ENCODE measurements at regions not wholly inside any gene's neighbourhood (a gene's known extent, or its start where the extent isn't known, plus 50 kb on each side); places are given as distances from the start of the nearest gene placed in this dataset.

GRCh38 chr22:48080316-48081165 is 1318.1 kb downstream of the TBC1D22A start:
- 64% methylated on average over 21 of the region's 21 CpGs for WGBS (ENCODE audit: insufficient coverage)
- DNase-seq (peak in 1 of 2 donors; percentile 16), ATAC-seq (no peak)
- TF ChIP-seq CTCF (IDR thresholded peaks at IDR 0.05), result no peak
- no peak overlapping the region for H3K4me3 ChIP-seq (ENCODE audit: low read length)
- H3K27me3 Mint-ChIP-seq (ENCODE audit: low read depth in 2 of 2), result peaks cover 56 to 59% of the 10 kb centered on the region in 2 donors
- H3K9me3 ChIP-seq (ENCODE audit: control insufficient read depth, insufficient read depth, low read length), result no peaks in the 10 kb centered on the region
- H3K4me1 ChIP-seq (ENCODE audit: control insufficient read depth, insufficient read depth, low read length), result peaks cover 54% of the 10 kb centered on the region
- H3K9me3 Mint-ChIP-seq, result no peaks in the 10 kb centered on the region
- peak overlapping the region; percentile 29 to 48 for H3K27ac Mint-ChIP-seq
- no peak overlapping the region for H3K27ac ChIP-seq (ENCODE audit: low read length)
- no peaks in the 10 kb centered on the region for H3K36me3 Mint-ChIP-seq
- H3K27me3 ChIP-seq (ENCODE audit: control insufficient read depth, insufficient read depth, low read length), result peaks cover 7% of the 10 kb centered on the region
- intact Hi-C loops (cut with micrococcal nuclease), result no loop called here
- no peaks in the 10 kb centered on the region for H3K36me3 ChIP-seq (ENCODE audit: control insufficient read depth, insufficient read depth, low read length)
- H3K4me3 Mint-ChIP-seq, result peak overlapping the region; percentile 21
- peaks cover 40 to 56% of the 10 kb centered on the region in 2 donors for H3K4me1 Mint-ChIP-seq

DNA sequence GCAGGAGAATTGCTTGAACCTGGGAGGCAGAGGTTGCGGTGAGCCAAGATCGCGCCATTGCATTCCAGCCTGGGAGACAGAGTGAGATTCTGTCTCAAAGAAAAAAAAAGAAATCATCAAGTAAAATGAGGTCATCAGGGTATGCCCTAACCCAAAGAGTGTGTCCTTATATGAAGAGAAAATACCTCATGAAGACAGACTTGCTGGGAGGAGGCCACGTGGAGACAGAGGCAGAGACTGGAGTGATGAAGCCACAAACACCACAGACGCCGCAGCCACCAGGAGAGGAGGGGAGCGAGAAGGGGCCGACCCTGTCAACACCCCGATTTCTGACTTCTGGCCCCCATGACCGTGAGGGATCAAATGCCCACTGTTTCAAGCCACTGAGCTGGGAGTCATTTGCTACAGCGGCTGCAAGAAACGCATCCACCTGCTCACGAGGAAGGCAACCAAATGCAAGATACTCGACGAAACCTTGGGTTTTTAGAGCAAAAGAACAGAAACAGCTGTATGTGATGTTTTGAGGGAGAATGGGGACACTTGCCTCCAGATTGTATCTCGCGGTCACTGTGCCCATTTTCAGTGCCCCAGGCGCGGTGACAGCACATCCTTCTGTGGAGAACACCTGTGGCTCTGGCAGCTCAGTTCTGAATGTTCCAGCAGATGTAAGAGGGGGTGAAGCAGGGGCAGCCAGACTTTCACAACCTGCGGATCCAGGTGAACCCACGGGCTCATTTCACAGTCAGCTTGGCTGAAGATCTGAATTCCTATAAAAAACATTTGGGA is 1317.2 kb downstream of the TBC1D22A start:
- Histone ChIP-seq H3K4me1 (ENCODE audit: control insufficient read depth, insufficient read depth, low read length) (peaks cover 45% of the 10 kb centered on the region), H3K27me3 (ENCODE audit: control insufficient read depth, insufficient read depth, low read length) (peaks cover 4% of the 10 kb centered on the region), H3K36me3 (ENCODE audit: control insufficient read depth, insufficient read depth, low read length) (no peaks in the 10 kb centered on the region), H3K4me3 (ENCODE audit: low read length) (no peak overlapping the region), H3K27ac (ENCODE audit: low read length) (no peak overlapping the region), H3K9me3 (ENCODE audit: control insufficient read depth, insufficient read depth, low read length) (no peaks in the 10 kb centered on the region)
- peaks cover 31 to 48% of the 10 kb centered on the region in 2 donors for H3K4me1 Mint-ChIP-seq
- no peak overlapping the region for H3K27ac Mint-ChIP-seq
- intact Hi-C loops (cut with micrococcal nuclease), result no loop called here
- peaks cover 55 to 60% of the 10 kb centered on the region in 2 donors for H3K27me3 Mint-ChIP-seq (ENCODE audit: low read depth in 2 of 2)
- no peak overlapping the region for H3K4me3 Mint-ChIP-seq
- no peaks in the 10 kb centered on the region for H3K9me3 Mint-ChIP-seq
- 52% methylated on average over 21 of the region's 21 CpGs for WGBS (ENCODE audit: insufficient coverage)
- ATAC-seq, result peak in 1 of 3 donors; percentile 28
- no peak for TF ChIP-seq CTCF (IDR thresholded peaks at IDR 0.05)
- no peaks in the 10 kb centered on the region for H3K36me3 Mint-ChIP-seq
- DNase-seq, result peak in 1 of 2 donors; percentile 16

DNA sequence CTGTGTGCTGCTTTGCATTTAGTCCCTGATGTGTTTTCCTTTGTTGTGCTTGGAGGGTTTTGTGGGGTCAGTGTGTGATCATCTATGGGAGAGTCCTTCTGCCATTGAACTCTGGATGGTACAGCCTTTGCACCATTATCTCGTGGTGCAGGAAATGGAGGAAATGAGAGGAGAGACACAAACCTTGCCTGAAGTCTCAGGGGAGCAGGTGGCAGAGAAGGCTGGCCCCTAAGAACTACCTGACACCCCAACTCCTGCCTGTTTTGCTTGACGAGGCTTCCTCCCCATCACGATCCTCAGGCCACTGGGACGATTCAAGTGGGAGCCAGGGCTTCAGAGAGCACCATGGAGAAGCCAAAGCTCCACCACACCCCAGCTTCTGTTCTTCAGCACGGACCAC is 1316.4 kb downstream of the TBC1D22A start:
- Mint-ChIP-seq H3K4me3 (no peak overlapping the region), H3K27ac (no peak overlapping the region), H3K9me3 (no peaks in the 10 kb centered on the region), H3K27me3 (ENCODE audit: low read depth in 2 of 2) (peaks cover 55 to 59% of the 10 kb centered on the region in 2 donors), H3K36me3 (no peaks in the 10 kb centered on the region), H3K4me1 (peaks cover 23 to 39% of the 10 kb centered on the region in 2 donors)
- peaks cover 4% of the 10 kb centered on the region for H3K27me3 ChIP-seq (ENCODE audit: control insufficient read depth, insufficient read depth, low read length)
- peaks cover 37% of the 10 kb centered on the region for H3K4me1 ChIP-seq (ENCODE audit: control insufficient read depth, insufficient read depth, low read length)
- DNase-seq (no peak), ATAC-seq (no peak)
- H3K36me3 ChIP-seq (ENCODE audit: control insufficient read depth, insufficient read depth, low read length), result no peaks in the 10 kb centered on the region
- H3K4me3 ChIP-seq (ENCODE audit: low read length), result no peak overlapping the region
- H3K27ac ChIP-seq (ENCODE audit: low read length), result no peak overlapping the region
- no peaks in the 10 kb centered on the region for H3K9me3 ChIP-seq (ENCODE audit: control insufficient read depth, insufficient read depth, low read length)
- WGBS (ENCODE audit: insufficient coverage), result 75% methylated on average over 5 of the region's 5 CpGs
- intact Hi-C loops (cut with micrococcal nuclease), result no loop called here
- no peak for TF ChIP-seq CTCF (IDR thresholded peaks at IDR 0.05)
